ENCODE measurements at regions not wholly inside any gene's neighbourhood (a gene's known extent, or its start where the extent isn't known, plus 50 kb on each side); places are given as distances from the start of the nearest gene placed in this dataset.
A peak's percentile ranks its signal among the peaks of the same experiment; 100 is the strongest.

- TF ChIP-seq ZNF407 (CRISPR knock-in tag; IDR thresholded peaks at IDR 0.05; ENCODE audit: not compliant biosample characterization): no peak
- peak; percentile 83 to 98 for TF ChIP-seq REST (IDR thresholded peaks at IDR 0.05; ENCODE audit: borderline replicate concordance in 1 of 2, low read depth in 1 of 2, low read length in 2 of 2)
- peak; percentile 97 for TF ChIP-seq MIER2 (CRISPR knock-in tag; IDR thresholded peaks at IDR 0.05)
- TF ChIP-seq ZNF567 (CRISPR knock-in tag; IDR thresholded peaks at IDR 0.05; ENCODE audit: borderline replicate concordance): no peak
- TF ChIP-seq MXD1 (CRISPR knock-in tag; IDR thresholded peaks at IDR 0.05): peak; percentile 37; the same call in 1 of the 2 replicates
- 0 out of 2 replicates have a peak, but pooled peaks have one; percentile 63 for TF ChIP-seq ZBTB44 (CRISPR knock-in tag; IDR thresholded peaks at IDR 0.05)
- TF ChIP-seq KMT2B (CRISPR knock-in tag; IDR thresholded peaks at IDR 0.05): no peak
- no peak for TF ChIP-seq GMEB1 (CRISPR knock-in tag; IDR thresholded peaks at IDR 0.05; ENCODE audit: borderline replicate concordance)
- peak; percentile 72 for TF ChIP-seq HES4 (CRISPR knock-in tag; IDR thresholded peaks at IDR 0.05; ENCODE audit: borderline replicate concordance)
- TF ChIP-seq ZGPAT (CRISPR knock-in tag; IDR thresholded peaks at IDR 0.05): no peak
These were observed 65.4 kb upstream of the SLCO4A1 start (continued) for GRCh38 chr20:62576815-62577489.

All from HepG2 (cell line).